ENCODE measurements at regions not wholly inside any gene's neighbourhood (a gene's known extent, or its start where the extent isn't known, plus 50 kb on each side); places are given as distances from the start of the nearest gene placed in this dataset.
"Not testable (repeated sequence)": the region's sequence is repeated elsewhere in the genome, so short reads cannot be mapped to it uniquely, and the experiment has no call there.

DNA sequence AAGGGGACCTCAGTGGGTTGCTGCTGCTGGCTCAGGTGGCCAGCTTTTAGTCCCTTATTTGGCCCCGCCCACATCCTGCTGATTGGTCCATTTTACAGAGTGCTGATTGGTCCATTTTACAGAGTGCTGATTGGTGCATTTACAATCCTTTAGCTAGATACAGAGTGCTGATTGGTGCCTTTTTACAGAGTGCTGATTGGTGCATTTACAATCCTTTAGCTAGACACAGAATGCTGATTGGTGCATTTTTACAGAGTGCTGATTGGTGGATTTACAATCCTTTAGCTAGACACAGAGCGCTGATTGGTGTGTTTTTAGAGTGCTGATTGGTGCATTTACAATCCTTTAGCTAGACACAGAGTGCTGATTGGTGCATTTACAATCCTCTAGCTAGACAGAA is 143.7 kb upstream of the ANKRD28 start:
- TF ChIP-seq RFX5 (IDR thresholded peaks at IDR 0.05; ENCODE audit: low read depth, low read length); USF2 (IDR thresholded peaks at IDR 0.05; ENCODE audit: low read depth, low read length); POLR2A (IDR thresholded peaks at IDR 0.05; ENCODE audit: low read depth, low read length); RAD21 (IDR thresholded peaks at IDR 0.05; ENCODE audit: low read length); NFE2L2 (IDR thresholded peaks at IDR 0.05; ENCODE audit: low read depth, low read length); SMC3 (IDR thresholded peaks at IDR 0.05; ENCODE audit: low read depth, low read length); MXI1 (IDR thresholded peaks at IDR 0.05; ENCODE audit: borderline replicate concordance, low read depth, low read length): not testable (repeated sequence)
- TF ChIP-seq, protein P1, sequence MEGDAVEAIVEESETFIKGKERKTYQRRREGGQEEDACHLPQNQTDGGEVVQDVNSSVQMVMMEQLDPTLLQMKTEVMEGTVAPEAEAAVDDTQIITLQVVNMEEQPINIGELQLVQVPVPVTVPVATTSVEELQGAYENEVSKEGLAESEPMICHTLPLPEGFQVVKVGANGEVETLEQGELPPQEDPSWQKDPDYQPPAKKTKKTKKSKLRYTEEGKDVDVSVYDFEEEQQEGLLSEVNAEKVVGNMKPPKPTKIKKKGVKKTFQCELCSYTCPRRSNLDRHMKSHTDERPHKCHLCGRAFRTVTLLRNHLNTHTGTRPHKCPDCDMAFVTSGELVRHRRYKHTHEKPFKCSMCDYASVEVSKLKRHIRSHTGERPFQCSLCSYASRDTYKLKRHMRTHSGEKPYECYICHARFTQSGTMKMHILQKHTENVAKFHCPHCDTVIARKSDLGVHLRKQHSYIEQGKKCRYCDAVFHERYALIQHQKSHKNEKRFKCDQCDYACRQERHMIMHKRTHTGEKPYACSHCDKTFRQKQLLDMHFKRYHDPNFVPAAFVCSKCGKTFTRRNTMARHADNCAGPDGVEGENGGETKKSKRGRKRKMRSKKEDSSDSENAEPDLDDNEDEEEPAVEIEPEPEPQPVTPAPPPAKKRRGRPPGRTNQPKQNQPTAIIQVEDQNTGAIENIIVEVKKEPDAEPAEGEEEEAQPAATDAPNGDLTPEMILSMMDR (conservative IDR thresholded peaks at IDR 0.05; ENCODE audit: low read depth, low read length), result not testable (repeated sequence)

Data from IMR-90 (cell line).